22Rv1 (cell line): ENCODE measurements at regions not wholly inside any gene's neighbourhood (a gene's known extent, or its start where the extent isn't known, plus 50 kb on each side); places are given as distances from the start of the nearest gene placed in this dataset.

ENCODE experiments used
- H3K27ac ChIP-seq: fragments of 450-650 bp; 2 replicates; pipeline ENCODE4 v1.5.1; 2017
- CTCF ChIP-seq: fragments of 450-650 bp; IDR thresholded peaks from 2 replicates; pipeline ENCODE4 v1.5.1; 2017; ENCODE audit warnings: mild to moderate bottlenecking
- ZFX ChIP-seq: fragments of 450-650 bp; IDR thresholded peaks from 2 replicates; pipeline ENCODE4 v1.6.1; 2017; ENCODE audit warnings: antibody characterized with exemption, borderline replicate concordance

GRCh38 chr7:81317741-81318140, 398.9 kb upstream of the SEMA3C start:
- TF ChIP-seq ZFX (no peak), CTCF (no peak)

GRCh38 chr7:81308643-81309322, 389.9 kb upstream of the SEMA3C start:
- TF ChIP-seq CTCF = no peak
- TF ChIP-seq ZFX = no peak
- no peak overlapping the region for H3K27ac ChIP-seq

More at GRCh38 chr7:81317741-81318140, 398.9 kb upstream of the SEMA3C start:
- H3K27ac ChIP-seq = no peak overlapping the region

GRCh38 chr7:81301815-81302214, 383.0 kb upstream of the SEMA3C start:
- H3K27ac ChIP-seq = no peak overlapping the region
- TF ChIP-seq CTCF = no peak
- no peak for TF ChIP-seq ZFX

GRCh38 chr7:81300753-81301152, 381.9 kb upstream of the SEMA3C start:
- no peak overlapping the region for H3K27ac ChIP-seq

GRCh38 chr7:81299711-81300110, 380.9 kb upstream of the SEMA3C start:
- H3K27ac ChIP-seq = no peak overlapping the region

More at GRCh38 chr7:81300753-81301152, 381.9 kb upstream of the SEMA3C start:
- TF ChIP-seq ZFX (no peak), CTCF (no peak)

GRCh38 chr7:81298951-81299666, 380.3 kb upstream of the SEMA3C start:
- no peak overlapping the region for H3K27ac ChIP-seq
- TF ChIP-seq ZFX (no peak), CTCF (no peak)

More at GRCh38 chr7:81299711-81300110, 380.9 kb upstream of the SEMA3C start:
- no peak for TF ChIP-seq ZFX
- no peak for TF ChIP-seq CTCF

- TF ChIP-seq ZFX = no peak
- TF ChIP-seq CTCF = no peak
- no peak overlapping the region for H3K27ac ChIP-seq
Measured at GRCh38 chr7:81297317-81297716, 378.5 kb upstream of the SEMA3C start.
